H9 (cell line): ENCODE measurements at regions not wholly inside any gene's neighbourhood (a gene's known extent, or its start where the extent isn't known, plus 50 kb on each side); places are given as distances from the start of the nearest gene placed in this dataset.

ENCODE experiments used
- DNase-seq: peaks from one replicate; pipeline ENCODE4 v3.0.0-alpha.2; 2017
- H2AFZ ChIP-seq: one replicate; pipeline ENCODE4 v1.6.1; 2013; ENCODE audit warnings: mild to moderate bottlenecking, low read length, control low read depth, moderate library complexity
- H2AK5ac ChIP-seq: 2 replicates; pipeline ENCODE4 v1.6.1; 2013; ENCODE audit warnings: low read length, control low read depth, mixed read lengths; ENCODE audit not compliant: insufficient read length
- H2BK120ac ChIP-seq: one replicate; pipeline ENCODE4 v1.6.1; 2013; ENCODE audit warnings: low read depth, mild to moderate bottlenecking, low read length, control low read depth, inconsistent platforms; ENCODE audit not compliant: poor library complexity, severe bottlenecking
- H2BK12ac ChIP-seq: 2 replicates; pipeline ENCODE4 v1.6.1; 2013; ENCODE audit warnings: low read length, control low read depth, mixed read lengths, low read depth; ENCODE audit not compliant: insufficient read length
- H2BK15ac ChIP-seq: 2 replicates; pipeline ENCODE4 v1.6.1; 2013; ENCODE audit warnings: low read depth, low read length, control low read depth
- H2BK20ac ChIP-seq: one replicate; pipeline ENCODE4 v1.6.1; 2013; ENCODE audit warnings: low read depth, mild to moderate bottlenecking, low read length, control low read depth, inconsistent platforms; ENCODE audit not compliant: poor library complexity, severe bottlenecking
- H2BK5ac ChIP-seq: 2 replicates; pipeline ENCODE4 v1.6.1; 2013; ENCODE audit warnings: low read length, control low read depth, mixed read lengths; ENCODE audit not compliant: insufficient read length
- H3K14ac ChIP-seq: 2 replicates; pipeline ENCODE4 v1.6.1; 2013; ENCODE audit warnings: low read length, control low read depth; ENCODE audit not compliant: insufficient read depth
- H3K18ac ChIP-seq: 2 replicates; pipeline ENCODE4 v1.6.1; 2013; ENCODE audit warnings: low read depth, mild to moderate bottlenecking, mixed read lengths, low read length, control low read depth; ENCODE audit not compliant: insufficient read length
- H3K23ac ChIP-seq: 2 replicates; pipeline ENCODE4 v1.6.1; 2013; ENCODE audit warnings: low read length, control low read depth, mixed read lengths, low read depth; ENCODE audit not compliant: insufficient read length
- H3K23me2 ChIP-seq: 2 replicates; pipeline ENCODE4 v1.6.1; 2013; ENCODE audit warnings: low read depth, mild to moderate bottlenecking, mixed read lengths, low read length, control low read depth; ENCODE audit not compliant: insufficient read length, poor library complexity, severe bottlenecking
- H3K27ac ChIP-seq: 2 replicates; pipeline ENCODE4 v1.5.1; 2013; ENCODE audit warnings: low read length, control low read depth, mixed read lengths, low read depth; ENCODE audit not compliant: insufficient read length
- H3K27me3 ChIP-seq: 2 replicates; pipeline ENCODE4 v1.6.1; 2013; ENCODE audit warnings: low read length, control low read depth, inconsistent platforms; ENCODE audit not compliant: insufficient read depth
- H3K4ac ChIP-seq: 2 replicates; pipeline ENCODE4 v1.6.1; 2013; ENCODE audit warnings: low read depth, mild to moderate bottlenecking, control low read depth, inconsistent platforms, low read length, moderate library complexity
- H3K4me1 ChIP-seq: 2 replicates; pipeline ENCODE4 v1.6.1; 2013; ENCODE audit warnings: low read length, control low read depth, inconsistent platforms; ENCODE audit not compliant: insufficient read depth
- H3K4me2 ChIP-seq: 2 replicates; pipeline ENCODE4 v1.6.1; 2013; ENCODE audit warnings: low read length, control low read depth, mixed read lengths; ENCODE audit not compliant: insufficient read length, insufficient read depth
- H3K56ac ChIP-seq: 2 replicates; pipeline ENCODE4 v1.6.1; 2013; ENCODE audit warnings: low read depth, mild to moderate bottlenecking, mixed read lengths, low read length, control low read depth; ENCODE audit not compliant: insufficient read length
- H3K79me1 ChIP-seq: 2 replicates; pipeline ENCODE4 v1.6.1; 2013; ENCODE audit warnings: low read depth, mild to moderate bottlenecking, moderate library complexity, low read length, control low read depth, inconsistent platforms; ENCODE audit not compliant: insufficient read depth, poor library complexity, severe bottlenecking
- H3K79me2 ChIP-seq: 2 replicates; pipeline ENCODE4 v1.6.1; 2013; ENCODE audit warnings: low read length, control low read depth, inconsistent platforms; ENCODE audit not compliant: insufficient read depth
- H3K9ac ChIP-seq: 2 replicates; pipeline ENCODE4 v1.6.1; 2013; ENCODE audit warnings: low read length, control low read depth, mixed read lengths; ENCODE audit not compliant: insufficient read length; ENCODE audit errors: extremely low read depth
- H3K9me3 ChIP-seq: one replicate; pipeline ENCODE4 v1.6.1; 2013; ENCODE audit warnings: low read depth, low read length, inconsistent platforms; ENCODE audit not compliant: control insufficient read depth
- H3T11ph ChIP-seq: one replicate; pipeline ENCODE4 v1.6.1; 2013; ENCODE audit warnings: mild to moderate bottlenecking, low read length, control low read depth, inconsistent platforms
- H4K20me1 ChIP-seq: one replicate; pipeline ENCODE4 v1.6.1; 2013; ENCODE audit not compliant: control insufficient read depth, insufficient read length, insufficient read depth
- H4K5ac ChIP-seq: 2 replicates; pipeline ENCODE4 v1.6.1; 2013; ENCODE audit warnings: low read depth, mild to moderate bottlenecking, mixed read lengths, low read length, control low read depth; ENCODE audit not compliant: insufficient read length
- H4K8ac ChIP-seq: replicated peaks from 2 replicates; pipeline ENCODE4 v1.6.1; 2013; ENCODE audit warnings: low read length, control low read depth, mixed read lengths, low read depth; ENCODE audit not compliant: insufficient read length
- H4K91ac ChIP-seq: 2 replicates; pipeline ENCODE4 v1.6.1; 2013; ENCODE audit warnings: low read depth, mild to moderate bottlenecking, moderate library complexity, mixed read lengths, low read length, control low read depth; ENCODE audit not compliant: insufficient read length
- H3K27ac Mint-ChIP-seq, 3 experiments: 2 replicates in 2 of 3; 3 replicates in 1 of 3; pipeline ENCODE4 v1.8.0; 2020 to 2021; ENCODE audit warnings: mixed read lengths in 3 of 3, mild to moderate bottlenecking in 1 of 3, moderate library complexity in 1 of 3
- H3K27me3 Mint-ChIP-seq: 2 replicates; pipeline ENCODE4 v1.8.0; 2021; ENCODE audit warnings: low read depth, mild to moderate bottlenecking, moderate library complexity, mixed read lengths
- H3K36me3 Mint-ChIP-seq, 3 experiments: 2 replicates in 2 of 3; 3 replicates in 1 of 3; pipeline ENCODE4 v1.8.0; 2020 to 2021; ENCODE audit warnings: low read depth in 3 of 3, mixed read lengths in 3 of 3; ENCODE audit not compliant: insufficient read depth in 1 of 3
- H3K4me1 Mint-ChIP-seq, 2 experiments: 2 replicates each; pipeline ENCODE4 v1.8.0; 2020; ENCODE audit warnings: mixed read lengths in 2 of 2
- H3K4me3 Mint-ChIP-seq, 2 experiments: 2 replicates in 1 of 2; 3 replicates in 1 of 2; pipeline ENCODE4 v1.8.0; 2020 to 2021; ENCODE audit warnings: mild to moderate bottlenecking in 2 of 2, mixed read lengths in 2 of 2, moderate library complexity in 1 of 2
- H3K9me3 Mint-ChIP-seq, 2 experiments: 2 replicates in 1 of 2; 3 replicates in 1 of 2; pipeline ENCODE4 v1.8.0; 2020; ENCODE audit warnings: mild to moderate bottlenecking in 2 of 2, mixed read lengths in 2 of 2, moderate library complexity in 1 of 2
- WGBS: extraction: QIAGEN DNeasy Blood & Tissue Kit; methylation state at CpG from one replicate; pipeline ENCODE4 v1.1.7; 2013; ENCODE audit warnings: missing lambda C conversion rate, low lambda C conversion rate, mixed read lengths; ENCODE audit not compliant: insufficient read length; ENCODE audit errors: extremely low coverage; 5-methylcytosine and 5-hydroxymethylcytosine counted together
- TF ChIP-seq, protein P1 (sequence below): fragments of 200-600 bp; sonication (generic); conservative IDR thresholded peaks from 3 replicates; pipeline ENCODE4 v1.8.0; 2021; ENCODE audit warnings: antibody characterized with exemption, mild to moderate bottlenecking

DNA sequence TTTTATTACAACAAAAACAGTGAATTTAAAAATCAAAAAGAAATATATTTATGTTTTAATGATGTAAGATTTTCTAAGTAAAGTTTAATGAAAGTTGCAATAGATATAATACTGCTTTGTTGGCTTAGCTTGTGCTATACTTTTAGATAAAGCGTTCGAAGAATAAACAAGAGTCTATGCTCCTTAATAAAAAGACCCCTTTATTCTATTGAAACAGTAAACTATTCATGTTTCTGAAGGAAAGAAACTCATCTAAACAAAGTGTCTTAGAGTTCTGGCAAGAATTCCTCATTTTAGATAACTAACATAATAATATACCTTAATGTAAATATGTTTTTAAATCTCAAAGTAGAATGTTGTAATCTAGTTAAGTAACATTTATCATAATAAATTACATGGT, 179.0 kb downstream of the RASSF9 start:
- Histone ChIP-seq H2BK120ac (no peak overlapping the region), H3K79me1 (no peaks in the 10 kb centered on the region), H4K5ac (no peak overlapping the region), H3K56ac (no peak overlapping the region), H3K79me2 (no peaks in the 10 kb centered on the region), H3T11ph (no peak overlapping the region), H3K9ac (no peak overlapping the region), H3K27ac (no peak overlapping the region), H4K20me1 (no peaks in the 10 kb centered on the region), H3K4me2 (no peak overlapping the region), H2AFZ (no peak overlapping the region), H3K14ac (no peak overlapping the region), H3K4ac (no peak overlapping the region), H3K23me2 (no peaks in the 10 kb centered on the region), H2BK5ac (no peak overlapping the region), H2AK5ac (no peak overlapping the region), H3K18ac (no peak overlapping the region), H3K9me3 (no peaks in the 10 kb centered on the region), H2BK20ac (no peak overlapping the region), H4K91ac (no peak overlapping the region), H2BK12ac (no peak overlapping the region), H4K8ac (no peak overlapping the region), H3K4me1 (no peaks in the 10 kb centered on the region), H2BK15ac (no peak overlapping the region), H3K23ac (no peak overlapping the region), H3K27me3 (no peaks in the 10 kb centered on the region)
- TF ChIP-seq, protein P1, sequence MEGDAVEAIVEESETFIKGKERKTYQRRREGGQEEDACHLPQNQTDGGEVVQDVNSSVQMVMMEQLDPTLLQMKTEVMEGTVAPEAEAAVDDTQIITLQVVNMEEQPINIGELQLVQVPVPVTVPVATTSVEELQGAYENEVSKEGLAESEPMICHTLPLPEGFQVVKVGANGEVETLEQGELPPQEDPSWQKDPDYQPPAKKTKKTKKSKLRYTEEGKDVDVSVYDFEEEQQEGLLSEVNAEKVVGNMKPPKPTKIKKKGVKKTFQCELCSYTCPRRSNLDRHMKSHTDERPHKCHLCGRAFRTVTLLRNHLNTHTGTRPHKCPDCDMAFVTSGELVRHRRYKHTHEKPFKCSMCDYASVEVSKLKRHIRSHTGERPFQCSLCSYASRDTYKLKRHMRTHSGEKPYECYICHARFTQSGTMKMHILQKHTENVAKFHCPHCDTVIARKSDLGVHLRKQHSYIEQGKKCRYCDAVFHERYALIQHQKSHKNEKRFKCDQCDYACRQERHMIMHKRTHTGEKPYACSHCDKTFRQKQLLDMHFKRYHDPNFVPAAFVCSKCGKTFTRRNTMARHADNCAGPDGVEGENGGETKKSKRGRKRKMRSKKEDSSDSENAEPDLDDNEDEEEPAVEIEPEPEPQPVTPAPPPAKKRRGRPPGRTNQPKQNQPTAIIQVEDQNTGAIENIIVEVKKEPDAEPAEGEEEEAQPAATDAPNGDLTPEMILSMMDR, result no peak
- Mint-ChIP-seq H3K27me3 (no peaks in the 10 kb centered on the region), H3K9me3 (peaks cover 21 to 22% of the 10 kb centered on the region in 2 experiments), H3K4me3 (no peak overlapping the region), H3K27ac (no peak overlapping the region), H3K4me1 (peaks cover 3% of the 10 kb centered on the region in 2 experiments; a peak in 2 of 4 replicates), H3K36me3 (peaks cover 9 to 26% (median 14%) of the 10 kb centered on the region in 3 experiments)
- no CpG with 5 or more reads among the region's 2 CpGs for WGBS
- DNase-seq, result no peak
